ENCODE measurements at regions not wholly inside any gene's neighbourhood (a gene's known extent, or its start where the extent isn't known, plus 50 kb on each side); places are given as distances from the start of the nearest gene placed in this dataset.

DNA sequence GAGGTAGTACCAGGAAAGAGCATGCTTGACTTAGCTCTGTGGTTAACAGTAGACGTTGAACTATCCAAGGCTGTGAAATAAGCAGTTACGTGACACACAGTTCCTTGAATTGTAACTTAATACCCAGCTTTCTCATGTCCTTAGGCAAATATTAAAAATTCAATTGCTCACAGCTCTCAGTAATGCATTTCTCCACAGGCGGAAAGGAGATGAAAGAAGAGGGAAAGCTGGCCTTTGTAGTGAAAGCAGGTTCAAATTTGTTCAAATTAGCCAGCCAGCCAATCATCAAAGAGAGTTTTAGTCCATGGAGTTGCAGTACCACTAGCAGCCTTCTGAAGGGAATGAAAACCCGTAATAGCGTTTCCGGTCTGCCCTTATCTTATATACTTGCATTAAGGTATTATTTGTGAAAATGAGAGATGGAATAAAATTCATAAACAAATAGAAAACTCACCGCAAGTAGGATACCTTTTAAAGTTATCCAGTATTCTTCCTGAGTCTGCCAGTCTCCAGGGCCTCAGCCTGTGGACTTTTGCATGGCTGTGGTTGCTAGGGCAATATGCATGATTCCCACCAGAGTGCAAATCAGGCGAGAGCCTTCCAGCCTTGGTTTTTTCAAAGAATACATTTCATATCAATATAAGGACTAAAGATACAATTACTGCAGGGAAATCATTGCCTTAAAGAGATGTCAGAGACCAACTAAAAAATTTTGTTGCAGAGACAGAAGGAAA, 795.5 kb downstream of the TNS3 start:
- TF ChIP-seq SIN3A (IDR thresholded peaks at IDR 0.05; ENCODE audit: borderline replicate concordance, insufficient read depth, low read length) (no peak), POLR2AphosphoS5 (IDR thresholded peaks at IDR 0.05; ENCODE audit: low read depth, low read length) (no peak), FOXP2 (optimal IDR thresholded peaks at IDR 0.05; ENCODE audit: borderline replicate concordance, extremely low read depth, extremely low read length, insufficient read depth) (no peak), TAF1 (IDR thresholded peaks at IDR 0.05; ENCODE audit: borderline replicate concordance, insufficient read depth, low read length) (no peak)
- TF ChIP-seq, protein P1, sequence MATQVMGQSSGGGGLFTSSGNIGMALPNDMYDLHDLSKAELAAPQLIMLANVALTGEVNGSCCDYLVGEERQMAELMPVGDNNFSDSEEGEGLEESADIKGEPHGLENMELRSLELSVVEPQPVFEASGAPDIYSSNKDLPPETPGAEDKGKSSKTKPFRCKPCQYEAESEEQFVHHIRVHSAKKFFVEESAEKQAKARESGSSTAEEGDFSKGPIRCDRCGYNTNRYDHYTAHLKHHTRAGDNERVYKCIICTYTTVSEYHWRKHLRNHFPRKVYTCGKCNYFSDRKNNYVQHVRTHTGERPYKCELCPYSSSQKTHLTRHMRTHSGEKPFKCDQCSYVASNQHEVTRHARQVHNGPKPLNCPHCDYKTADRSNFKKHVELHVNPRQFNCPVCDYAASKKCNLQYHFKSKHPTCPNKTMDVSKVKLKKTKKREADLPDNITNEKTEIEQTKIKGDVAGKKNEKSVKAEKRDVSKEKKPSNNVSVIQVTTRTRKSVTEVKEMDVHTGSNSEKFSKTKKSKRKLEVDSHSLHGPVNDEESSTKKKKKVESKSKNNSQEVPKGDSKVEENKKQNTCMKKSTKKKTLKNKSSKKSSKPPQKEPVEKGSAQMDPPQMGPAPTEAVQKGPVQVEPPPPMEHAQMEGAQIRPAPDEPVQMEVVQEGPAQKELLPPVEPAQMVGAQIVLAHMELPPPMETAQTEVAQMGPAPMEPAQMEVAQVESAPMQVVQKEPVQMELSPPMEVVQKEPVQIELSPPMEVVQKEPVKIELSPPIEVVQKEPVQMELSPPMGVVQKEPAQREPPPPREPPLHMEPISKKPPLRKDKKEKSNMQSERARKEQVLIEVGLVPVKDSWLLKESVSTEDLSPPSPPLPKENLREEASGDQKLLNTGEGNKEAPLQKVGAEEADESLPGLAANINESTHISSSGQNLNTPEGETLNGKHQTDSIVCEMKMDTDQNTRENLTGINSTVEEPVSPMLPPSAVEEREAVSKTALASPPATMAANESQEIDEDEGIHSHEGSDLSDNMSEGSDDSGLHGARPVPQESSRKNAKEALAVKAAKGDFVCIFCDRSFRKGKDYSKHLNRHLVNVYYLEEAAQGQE (IDR thresholded peaks at IDR 0.05; ENCODE audit: insufficient read depth in 1 of 2, low read depth in 2 of 2, low read length in 2 of 2) = no peak

DNA sequence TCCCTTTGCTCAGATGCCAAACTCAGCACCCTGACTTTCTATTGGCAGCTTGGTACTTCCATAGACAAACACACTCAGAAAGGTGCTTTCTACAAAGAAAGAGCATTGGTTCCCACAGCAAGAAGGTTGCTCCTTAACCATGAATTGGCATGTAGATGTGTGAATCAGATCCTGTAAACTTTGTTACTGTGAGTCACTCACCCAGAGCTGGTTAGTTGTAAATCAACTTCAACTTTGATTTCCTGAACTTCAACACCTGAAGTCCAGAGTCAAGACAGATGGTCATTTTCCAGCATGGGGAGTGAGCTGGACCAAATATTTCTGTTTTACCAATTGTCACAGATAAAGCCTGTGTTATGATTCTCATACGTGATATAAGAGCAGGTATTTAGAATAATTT, 797.2 kb downstream of the TNS3 start:
- TF ChIP-seq FOXP2 (optimal IDR thresholded peaks at IDR 0.05; ENCODE audit: borderline replicate concordance, extremely low read depth, extremely low read length, insufficient read depth) = no peak
- no peak for TF ChIP-seq POLR2AphosphoS5 (IDR thresholded peaks at IDR 0.05; ENCODE audit: low read depth, low read length)
- TF ChIP-seq TAF1 (IDR thresholded peaks at IDR 0.05; ENCODE audit: borderline replicate concordance, insufficient read depth, low read length) = no peak
- TF ChIP-seq SIN3A (IDR thresholded peaks at IDR 0.05; ENCODE audit: borderline replicate concordance, insufficient read depth, low read length) = no peak
- TF ChIP-seq, protein P1 (IDR thresholded peaks at IDR 0.05; ENCODE audit: insufficient read depth in 1 of 2, low read depth in 2 of 2, low read length in 2 of 2) = no peak

DNA sequence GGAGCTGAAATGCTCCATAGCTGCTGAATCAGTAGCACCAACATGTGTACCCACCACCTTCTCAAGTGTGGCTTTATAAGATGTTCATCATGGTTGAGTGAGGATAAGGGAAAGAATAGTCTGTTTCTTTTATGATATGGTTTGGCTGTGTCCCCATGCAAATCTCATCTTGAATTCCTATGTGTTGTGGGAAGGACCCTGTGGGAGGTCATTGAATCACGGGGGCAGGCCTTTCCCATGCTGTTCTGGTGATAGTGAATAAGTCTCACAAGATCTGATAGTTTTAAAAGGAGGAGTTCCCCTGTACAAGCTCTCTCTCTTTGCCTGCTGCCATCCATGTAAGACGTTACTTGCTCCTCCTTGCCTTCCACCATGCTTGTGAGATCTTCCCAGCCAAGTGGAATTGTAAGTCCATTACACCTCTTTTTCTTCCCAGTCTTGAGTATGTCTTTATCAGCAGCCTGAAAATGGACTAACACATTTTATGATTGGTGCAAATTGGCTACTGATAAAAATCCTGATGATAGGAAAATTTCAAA, 799.9 kb downstream of the TNS3 start:
- TF ChIP-seq, protein P1 (IDR thresholded peaks at IDR 0.05; ENCODE audit: insufficient read depth in 1 of 2, low read depth in 2 of 2, low read length in 2 of 2) = no peak
- no peak for TF ChIP-seq FOXP2 (optimal IDR thresholded peaks at IDR 0.05; ENCODE audit: borderline replicate concordance, extremely low read depth, extremely low read length, insufficient read depth)
- no peak for TF ChIP-seq SIN3A (IDR thresholded peaks at IDR 0.05; ENCODE audit: borderline replicate concordance, insufficient read depth, low read length)
- TF ChIP-seq TAF1 (IDR thresholded peaks at IDR 0.05; ENCODE audit: borderline replicate concordance, insufficient read depth, low read length) = no peak

DNA sequence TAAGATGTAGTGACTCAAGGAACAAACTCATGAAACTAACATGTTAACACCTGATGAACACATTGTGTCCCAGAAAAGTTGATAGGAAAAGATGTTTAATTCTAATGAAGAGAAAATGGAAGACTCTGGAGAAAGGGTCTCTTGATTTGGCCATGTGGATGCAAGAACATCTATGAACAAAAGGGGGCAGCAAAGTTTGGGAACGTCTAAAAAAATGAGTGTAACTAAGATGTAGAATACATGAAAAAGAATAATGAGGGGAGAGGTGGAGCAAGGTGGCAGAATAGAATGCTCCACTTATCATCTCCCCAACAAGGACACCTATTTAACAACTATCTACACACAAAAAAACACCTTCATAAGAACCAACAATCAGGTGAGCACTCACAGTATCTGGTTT, 805.1 kb downstream of the TNS3 start:
- TF ChIP-seq POLR2AphosphoS5 (IDR thresholded peaks at IDR 0.05; ENCODE audit: low read depth, low read length) (no peak), TAF1 (IDR thresholded peaks at IDR 0.05; ENCODE audit: borderline replicate concordance, insufficient read depth, low read length) (no peak), SIN3A (IDR thresholded peaks at IDR 0.05; ENCODE audit: borderline replicate concordance, insufficient read depth, low read length) (no peak), FOXP2 (optimal IDR thresholded peaks at IDR 0.05; ENCODE audit: borderline replicate concordance, extremely low read depth, extremely low read length, insufficient read depth) (no peak)
- TF ChIP-seq, protein P1 (IDR thresholded peaks at IDR 0.05; ENCODE audit: insufficient read depth in 1 of 2, low read depth in 2 of 2, low read length in 2 of 2) = no peak
